Stimulated activated CD8-positive, alpha-beta memory T cell treated with anti-CD3 and anti-CD28 coated beads, Interleukin-15, amount 100 ng/mL, for 24 hours (primary cell): ENCODE measurements at regions not wholly inside any gene's neighbourhood (a gene's known extent, or its start where the extent isn't known, plus 50 kb on each side); places are given as distances from the start of the nearest gene placed in this dataset.

Source experiments
- DNase-seq: peaks from one replicate; pipeline ENCODE4 v3.0.0-alpha.2; 2020; ENCODE audit warnings: low read depth

DNA sequence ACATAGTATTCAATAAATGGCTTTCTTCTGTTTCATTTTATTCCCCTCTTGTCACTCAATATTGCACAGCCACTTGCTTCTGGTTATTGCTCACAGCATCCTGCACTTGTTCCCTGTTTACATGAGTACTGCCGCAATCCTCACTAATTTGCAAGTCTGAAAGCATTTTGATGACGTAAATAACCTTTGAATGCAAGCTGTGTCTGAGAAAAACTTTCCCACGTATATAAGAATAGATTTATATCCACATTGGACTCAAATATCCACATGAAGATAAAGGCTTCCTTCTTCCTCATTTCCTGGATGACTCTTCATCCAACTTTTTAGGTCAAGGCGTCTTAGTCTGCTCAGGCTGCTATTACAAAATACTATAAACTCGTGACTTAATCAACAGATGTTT, 88.2 kb upstream of the DAP start:
- no peak for DNase-seq

DNA sequence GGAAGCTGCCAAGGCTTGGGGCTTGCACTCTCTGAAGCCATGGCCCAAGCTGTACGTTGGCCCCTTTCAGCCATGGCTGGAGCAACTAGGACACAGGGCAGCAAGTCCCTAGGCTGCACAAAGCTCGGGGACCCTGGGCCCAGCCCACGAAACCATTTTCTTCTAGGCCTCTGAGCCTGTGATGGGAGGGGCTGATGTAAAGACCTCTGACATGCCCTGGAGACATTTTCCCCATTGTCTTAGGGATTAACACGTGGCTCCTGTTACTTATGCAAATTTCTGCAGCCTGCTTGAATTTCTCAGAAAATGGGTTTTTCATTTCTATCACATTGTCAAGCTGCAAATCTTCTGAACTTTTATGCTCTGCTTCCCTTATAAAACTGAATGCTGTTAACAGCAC, 83.0 kb upstream of the DAP start:
- no peak for DNase-seq

DNA sequence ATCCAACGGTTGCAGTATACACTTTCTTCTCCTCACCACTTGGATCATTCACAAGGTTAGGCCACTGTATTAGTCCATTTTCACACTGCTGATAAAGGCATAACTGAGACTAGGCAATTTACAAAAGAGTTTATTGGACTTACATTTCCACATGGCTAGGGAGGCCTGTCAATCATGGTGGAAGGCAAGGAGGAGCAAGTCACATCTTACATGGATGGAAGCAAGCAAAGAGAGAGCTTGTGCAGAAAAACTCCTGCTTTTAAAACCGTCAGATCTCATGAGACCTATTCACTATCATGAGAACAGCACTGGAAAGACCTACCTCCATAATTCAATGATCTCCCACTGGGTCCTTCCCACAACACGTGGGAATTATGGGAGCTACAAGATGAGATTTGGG, 81.8 kb upstream of the DAP start:
- DNase-seq: no peak

DNA sequence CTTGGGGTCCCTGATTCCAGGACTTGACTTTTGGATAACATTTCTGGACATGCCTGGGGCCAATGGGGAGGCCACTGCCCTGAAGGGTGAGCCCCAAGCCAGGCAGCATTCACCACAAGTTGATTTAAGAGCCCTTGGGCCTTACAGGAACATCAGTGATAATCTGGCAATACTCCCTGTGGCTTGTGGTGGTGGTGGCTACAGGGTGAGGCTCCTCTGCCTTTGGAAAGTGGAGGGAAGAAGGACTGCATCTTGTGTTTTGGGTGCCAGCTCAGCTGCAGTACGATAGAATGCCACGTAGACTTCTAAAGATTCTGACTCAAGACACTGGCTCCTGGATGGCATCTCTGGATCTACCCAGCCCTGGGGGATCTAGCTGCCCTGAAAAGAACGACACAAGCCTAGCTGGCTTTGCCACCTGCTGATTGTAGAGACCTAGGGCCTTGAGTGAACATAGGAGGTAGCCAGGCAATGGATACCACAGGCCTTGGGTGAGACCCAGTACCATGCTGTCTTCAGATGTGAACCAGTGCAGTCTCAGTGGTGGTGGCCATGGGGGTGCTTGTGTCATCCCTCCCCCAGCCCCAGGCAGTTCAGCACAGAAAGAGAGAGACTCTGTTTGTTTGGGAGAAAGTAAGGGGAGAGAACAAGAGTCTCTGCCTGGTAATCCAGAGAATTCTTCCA, 79.0 kb upstream of the DAP start:
- DNase-seq: no peak

DNA sequence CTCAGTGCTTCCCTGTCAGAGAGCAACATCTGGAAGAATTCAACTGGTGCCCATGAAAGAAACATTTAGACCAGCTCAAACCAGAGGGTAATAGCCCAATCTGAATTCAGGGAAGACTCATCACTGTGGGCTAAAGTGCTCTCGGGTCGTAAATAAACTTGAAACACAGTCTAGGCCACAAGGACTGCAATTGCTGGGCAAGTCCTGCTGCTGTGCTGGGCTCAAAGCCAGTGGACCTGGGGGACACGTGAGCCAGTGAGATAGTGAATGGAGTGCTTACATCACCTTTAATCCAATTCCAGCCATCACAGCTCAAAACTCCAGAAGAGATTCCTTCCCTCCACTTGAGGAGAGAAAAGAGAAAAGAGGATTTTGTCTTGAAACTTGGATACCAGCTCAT, 78.1 kb upstream of the DAP start:
- DNase-seq: no peak

DNA sequence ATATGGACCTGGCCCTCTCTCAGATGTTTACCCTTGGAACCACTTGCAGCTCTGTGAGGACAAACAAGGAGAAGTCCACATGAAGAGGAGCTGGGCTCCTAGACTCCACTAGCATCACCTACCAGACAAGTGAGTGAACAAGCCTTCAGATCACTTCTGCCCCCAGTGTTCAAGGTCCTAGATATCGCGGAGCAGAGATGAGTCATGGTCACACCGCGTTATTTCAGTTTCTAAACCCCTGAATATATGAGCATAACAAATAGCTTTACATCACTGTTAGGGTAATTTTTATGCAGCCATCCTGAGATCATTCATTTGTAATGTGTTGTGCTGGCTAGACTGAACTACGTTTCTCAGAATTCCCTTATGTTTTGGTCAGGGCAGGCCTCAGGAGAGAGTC, 77.0 kb upstream of the DAP start:
- DNase-seq: no peak

DNA sequence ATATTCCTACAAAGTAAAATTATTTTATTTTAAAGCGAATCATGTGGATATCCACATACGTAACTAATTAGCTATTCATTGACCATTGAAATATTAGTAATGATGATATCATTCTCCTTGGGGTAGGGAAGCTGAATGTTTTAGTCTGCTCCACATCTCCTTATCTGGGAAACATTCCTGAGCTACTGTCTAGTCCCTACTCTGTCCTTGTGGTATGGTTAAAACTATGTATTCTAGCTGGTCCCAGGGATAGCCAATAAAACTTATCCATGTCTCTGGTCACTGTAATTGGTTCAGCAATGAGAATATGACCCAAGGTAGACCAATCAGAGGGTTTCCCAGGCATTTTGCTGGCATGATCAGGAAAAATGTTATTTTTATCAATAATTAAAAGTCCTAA, 76.0 kb upstream of the DAP start:
- no peak for DNase-seq

DNA sequence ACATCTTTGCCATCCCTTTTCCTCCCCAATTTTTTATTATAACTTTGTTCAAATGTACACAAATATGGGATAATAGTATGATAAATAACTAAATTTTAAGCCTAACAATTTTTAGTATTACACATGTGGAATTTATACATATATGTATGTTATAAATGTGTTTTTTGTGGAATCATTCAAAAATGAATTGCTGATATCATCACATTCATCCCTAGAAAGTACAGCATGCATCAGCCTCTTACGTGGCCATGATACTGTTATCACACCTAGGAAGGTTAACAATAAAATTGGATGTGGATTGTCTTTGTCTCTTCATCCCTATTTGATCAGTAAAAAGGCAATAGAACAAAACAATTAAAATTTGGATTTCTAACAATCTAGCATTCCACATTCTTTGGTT, 73.7 kb upstream of the DAP start:
- DNase-seq: no peak

DNA sequence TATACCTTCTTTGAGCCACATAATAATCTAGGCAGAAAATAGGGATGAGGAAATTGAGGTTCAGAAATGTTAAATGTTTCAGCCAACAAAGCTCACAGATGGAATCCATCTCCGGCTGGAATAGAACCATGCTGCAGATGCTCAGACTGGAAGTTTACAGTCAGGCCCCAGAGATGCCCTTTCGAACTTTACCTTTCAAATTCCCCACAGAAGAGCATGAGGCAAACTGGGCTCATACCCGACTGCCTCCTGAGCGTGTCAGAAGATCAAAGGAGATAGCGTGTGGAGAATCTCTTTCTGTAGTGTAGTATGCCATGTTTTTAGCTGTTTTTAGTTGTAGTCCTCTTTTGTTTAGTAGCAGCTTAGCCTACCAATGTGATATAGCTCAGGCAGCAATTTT, 72.0 kb upstream of the DAP start:
- no peak for DNase-seq

DNA sequence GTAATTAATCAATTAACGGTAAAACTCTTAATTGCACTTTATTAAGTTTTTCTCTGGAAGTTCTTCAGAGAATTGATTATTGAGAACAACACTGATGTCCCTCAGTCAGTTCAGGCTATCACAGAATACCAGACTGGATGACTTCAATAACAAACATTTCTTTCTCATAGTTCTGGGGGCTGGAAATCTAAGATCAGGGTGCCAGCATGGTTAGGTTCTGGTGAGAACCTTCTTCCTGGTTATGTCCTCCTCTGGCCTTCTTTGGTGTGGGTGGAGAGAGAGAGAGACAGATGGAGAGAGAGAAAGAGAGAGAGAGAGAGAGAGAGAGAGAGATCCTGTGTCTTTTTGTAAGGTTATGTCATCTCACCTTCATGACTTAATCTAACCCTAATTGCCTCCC, 71.4 kb upstream of the DAP start:
- DNase-seq: no peak

DNA sequence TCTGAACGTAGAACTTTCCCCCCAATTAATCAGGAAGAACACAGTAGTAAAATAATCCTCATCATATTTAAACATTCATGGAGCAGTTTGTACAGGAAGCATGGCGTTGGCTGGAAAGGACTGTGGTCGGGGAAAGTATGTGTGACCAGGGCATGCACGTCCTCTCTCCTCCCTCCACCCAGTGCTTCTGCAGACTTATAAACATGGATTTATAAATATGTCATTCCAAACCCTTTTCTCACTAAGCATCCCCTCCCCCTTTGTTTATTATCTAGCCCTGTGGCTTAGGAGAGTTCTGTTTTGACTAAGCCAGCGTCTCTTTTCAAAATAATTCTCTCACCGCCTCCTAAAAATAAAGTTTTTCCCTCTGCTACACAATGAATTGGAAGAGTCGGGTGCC, 70.4 kb upstream of the DAP start:
- no peak for DNase-seq

DNA sequence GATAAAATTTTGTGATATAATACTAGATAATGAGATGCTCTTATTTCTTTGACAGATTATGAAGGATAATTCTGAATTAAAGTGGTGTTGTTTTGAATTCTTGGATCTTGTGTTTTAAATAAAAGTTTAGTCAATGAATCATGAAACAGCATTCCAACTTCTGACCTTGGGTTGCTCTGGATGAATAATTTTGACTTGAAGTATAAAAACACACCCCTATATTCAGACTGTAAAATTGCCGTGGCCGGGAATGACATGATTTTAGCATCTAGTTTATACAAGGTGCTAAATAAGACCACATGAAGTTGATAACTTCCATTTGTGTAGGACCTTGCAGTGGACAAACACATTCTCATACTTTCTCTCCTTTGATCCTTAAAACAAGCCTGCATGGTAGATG, 67.2 kb upstream of the DAP start:
- DNase-seq: no peak

DNA sequence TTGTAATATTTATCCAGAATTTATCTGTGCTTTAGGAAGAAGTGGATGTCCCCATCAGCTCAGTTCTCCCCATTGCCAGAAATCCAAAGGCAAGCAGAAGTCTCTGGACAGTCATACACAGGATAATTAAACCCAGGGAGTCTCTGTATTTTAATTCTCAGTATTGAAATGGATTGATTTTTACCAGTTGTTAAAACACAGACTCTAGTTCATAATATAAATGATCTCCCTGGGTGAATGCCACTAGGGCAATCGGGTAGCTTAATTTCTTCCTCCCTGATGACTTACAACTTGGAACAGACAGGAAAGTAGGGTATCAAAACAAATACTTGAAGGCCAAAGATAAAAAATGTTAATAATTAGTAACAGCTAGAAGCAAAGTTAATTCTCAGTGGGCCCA, 66.5 kb upstream of the DAP start:
- DNase-seq: no peak

DNA sequence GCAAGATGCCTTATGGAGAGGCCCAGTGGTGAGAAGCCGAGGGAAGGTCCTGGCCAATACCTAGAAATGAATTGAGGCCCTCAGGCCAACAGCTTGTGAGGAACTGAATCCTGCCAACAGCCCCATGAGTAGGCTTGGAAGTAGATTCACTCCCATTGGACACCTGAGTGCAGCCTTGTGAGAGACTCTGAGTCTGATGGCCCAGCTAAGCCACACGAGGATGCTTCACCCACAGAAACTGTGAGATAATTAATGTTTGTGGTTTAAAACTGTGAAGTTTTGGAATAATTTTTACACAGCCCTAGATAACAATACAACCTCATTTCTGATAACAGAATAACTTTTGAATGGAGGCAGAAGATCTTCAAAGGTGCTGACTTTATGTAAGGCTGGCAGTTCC, 65.9 kb upstream of the DAP start:
- no peak for DNase-seq

DNA sequence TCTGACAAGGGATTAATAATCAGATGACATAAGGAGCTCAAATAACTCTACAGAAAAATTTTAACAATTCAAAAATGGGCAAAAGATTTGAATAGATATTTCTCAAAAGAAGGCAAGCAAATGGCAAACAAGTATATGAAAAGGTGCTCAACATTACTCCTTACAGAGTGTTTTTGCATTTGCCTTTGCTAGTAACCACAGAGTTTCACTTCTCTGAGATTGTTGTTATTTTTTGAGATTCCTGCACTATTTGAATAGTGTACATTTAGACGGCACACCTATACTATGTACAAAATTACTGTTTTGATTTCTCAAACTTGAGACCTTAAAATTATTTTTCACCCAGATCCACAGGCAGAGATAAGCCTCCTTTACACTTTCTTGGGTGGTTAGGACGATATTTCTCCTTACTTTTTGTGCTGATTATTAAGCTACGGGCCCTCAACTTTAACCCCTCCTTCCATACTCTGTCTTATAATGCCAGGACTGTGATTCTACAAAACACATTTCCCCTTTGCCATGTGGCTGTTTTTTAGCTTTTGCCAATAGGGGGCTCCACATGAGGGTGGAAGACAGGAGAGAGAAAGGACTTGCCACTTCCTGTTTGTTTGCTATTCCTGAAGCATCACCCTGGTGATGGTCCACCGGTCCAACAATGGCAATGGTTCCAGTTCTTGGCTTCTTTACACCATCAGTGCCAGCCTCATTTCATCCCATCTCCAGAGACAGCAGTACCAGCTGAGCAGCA, 65.0 kb upstream of the DAP start:
- no peak for DNase-seq

DNA sequence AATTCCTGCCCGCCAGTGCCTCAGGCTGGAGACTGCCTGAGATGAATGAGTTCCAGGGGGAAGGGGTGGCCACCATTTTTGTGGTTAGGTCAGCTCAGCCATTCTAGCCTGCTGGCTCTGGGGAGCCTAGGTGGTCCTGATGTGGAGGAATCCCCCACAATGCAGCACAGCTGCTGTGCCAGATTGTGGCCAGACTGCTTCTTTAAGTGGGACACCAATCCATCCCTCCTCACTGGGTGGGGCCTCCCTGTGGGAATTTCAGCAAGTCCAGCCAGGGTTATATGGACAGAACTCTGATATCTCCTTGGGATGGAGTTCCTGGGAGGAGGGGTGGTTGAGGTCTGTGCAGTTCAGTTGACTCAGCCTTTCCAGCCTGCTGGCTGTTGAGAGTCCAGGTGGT, 51.2 kb upstream of the DAP start:
- DNase-seq: no peak
